DMS53 treated with DMSO at 0.1 percent for 48 hours (cell line): ENCODE measurements at regions not wholly inside any gene's neighbourhood (a gene's known extent, or its start where the extent isn't known, plus 50 kb on each side); places are given as distances from the start of the nearest gene placed in this dataset.

Experiments
- DNase-seq: peaks from one replicate; lab custom pipeline; 2025; ENCODE audit not compliant: unreplicated experiment; lab: John Stamatoyannopoulos, UW

DNA sequence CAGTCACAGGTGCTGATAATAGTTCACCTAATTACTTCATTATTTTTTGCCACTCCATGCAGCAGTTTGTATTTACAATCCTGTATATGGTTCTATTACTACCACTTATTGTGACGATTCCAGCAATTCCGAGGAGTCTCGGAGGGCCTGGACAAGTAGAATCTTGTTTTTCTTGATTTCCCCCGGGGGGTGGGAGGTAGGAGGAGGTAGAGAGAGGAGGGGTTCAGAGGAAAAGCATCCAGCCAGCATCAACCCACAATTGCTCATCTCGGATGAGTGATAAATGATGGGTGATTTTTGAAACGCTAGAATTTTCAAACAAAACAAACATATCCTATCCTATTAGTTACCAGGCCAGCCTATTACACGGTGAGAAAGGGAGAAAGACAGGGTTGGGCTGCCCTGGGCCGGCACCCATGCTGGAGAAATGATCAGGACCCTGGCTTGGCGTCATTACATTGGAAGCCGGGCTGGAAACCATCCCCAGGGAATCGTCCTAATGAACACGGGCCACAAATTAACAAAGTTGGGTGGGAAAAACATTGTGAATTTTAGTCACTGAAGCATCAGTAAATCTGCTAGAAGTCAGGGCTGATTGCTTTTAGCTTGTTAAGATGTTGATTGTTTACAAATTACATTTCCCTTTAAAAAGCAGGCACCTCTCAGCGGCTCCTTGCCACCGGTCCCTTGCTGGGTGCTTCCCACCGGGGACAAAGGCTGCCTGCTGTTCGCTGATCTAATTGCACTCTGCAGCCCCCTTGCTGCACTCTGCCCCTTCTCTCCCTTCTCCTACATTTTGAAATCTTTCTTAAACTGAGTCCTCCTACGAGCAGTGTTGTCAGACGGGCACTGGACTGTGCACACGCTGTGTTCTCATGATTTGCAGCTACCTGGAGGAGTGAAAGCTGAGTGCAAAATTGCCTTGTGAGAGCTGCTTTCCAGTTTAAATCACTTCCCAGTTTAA is 95.5 kb downstream of the FAM204A start:
- no peak for DNase-seq

DNA sequence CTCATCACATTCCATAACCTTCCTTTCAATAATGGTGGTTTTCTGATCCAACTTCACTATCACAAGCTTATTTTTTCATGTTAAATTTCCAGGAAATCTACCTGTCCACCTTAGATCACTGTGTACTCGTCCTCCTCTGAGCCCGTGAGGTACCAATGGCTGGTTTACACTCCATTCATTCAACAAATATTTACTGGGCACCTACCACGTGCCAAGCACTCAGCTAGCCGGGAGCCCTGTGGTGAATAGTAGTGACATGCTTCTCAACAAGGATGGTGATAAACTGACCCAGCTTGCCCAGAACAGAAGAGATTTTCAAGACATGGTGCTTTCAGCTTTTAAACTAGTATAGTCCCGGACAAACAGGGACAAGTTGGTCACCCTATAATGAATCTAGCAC is 98.2 kb downstream of the FAM204A start:
- no peak for DNase-seq

DNA sequence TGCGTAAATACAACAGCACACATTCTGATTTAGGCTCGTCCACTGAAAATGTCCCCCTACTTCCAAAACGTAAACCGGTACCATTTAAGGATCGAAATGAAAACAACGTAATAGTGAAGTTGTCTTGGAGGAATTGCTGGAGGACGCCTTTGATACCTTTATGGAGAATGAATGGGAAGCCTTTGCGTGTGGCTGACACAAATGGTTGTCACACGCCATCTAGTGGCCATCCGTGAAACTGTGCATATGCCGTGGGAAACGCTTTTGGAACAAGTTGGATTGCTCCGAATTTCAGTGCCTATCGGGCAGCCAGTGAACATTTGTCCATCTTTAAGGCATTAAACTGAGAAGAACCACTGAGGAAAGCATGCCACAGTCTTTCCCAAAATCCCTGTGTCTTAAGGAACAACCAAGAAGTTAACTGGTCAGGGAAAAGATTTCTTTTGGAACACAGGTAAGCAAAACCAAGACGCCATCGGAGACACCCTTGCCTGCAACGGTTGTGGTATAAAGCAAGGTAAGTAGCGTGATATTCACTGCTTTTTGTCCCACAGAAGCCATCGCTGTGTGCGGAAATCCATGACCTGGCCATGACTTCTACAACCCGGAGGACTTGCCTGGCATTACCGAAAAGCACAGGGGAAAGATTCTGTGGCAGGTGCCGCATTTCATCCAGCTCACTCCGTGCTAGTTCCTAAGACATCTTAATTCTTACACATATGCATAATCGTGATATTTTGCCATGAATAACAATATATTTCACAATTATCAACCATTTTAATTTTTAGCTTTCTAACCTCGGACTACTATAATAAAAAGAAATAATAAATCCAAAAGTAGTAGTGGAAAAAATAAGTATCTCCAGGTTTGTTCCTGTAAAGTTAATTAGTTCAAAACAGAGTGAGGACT is 100.6 kb downstream of the FAM204A start:
- DNase-seq: peak; percentile 75

DNA sequence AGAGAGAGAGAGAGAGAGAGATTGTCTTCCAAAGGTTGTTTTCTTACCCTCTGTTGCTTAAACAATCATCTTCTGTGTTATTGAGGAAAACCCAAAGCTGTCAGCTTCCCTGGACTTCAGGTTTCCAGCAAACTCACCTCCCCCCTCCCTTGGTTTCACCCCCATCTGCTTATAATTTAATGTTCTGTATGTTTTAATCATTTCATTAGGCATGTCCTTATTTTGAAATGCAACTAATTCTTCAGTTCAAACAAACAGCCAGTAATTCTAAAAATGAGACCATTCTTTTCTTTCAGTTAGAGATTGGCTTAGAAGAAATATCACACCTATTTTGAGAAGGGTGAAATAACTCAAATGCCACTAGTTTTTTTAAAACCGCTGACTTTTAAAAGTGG is 102.9 kb downstream of the FAM204A start:
- no peak for DNase-seq

DNA sequence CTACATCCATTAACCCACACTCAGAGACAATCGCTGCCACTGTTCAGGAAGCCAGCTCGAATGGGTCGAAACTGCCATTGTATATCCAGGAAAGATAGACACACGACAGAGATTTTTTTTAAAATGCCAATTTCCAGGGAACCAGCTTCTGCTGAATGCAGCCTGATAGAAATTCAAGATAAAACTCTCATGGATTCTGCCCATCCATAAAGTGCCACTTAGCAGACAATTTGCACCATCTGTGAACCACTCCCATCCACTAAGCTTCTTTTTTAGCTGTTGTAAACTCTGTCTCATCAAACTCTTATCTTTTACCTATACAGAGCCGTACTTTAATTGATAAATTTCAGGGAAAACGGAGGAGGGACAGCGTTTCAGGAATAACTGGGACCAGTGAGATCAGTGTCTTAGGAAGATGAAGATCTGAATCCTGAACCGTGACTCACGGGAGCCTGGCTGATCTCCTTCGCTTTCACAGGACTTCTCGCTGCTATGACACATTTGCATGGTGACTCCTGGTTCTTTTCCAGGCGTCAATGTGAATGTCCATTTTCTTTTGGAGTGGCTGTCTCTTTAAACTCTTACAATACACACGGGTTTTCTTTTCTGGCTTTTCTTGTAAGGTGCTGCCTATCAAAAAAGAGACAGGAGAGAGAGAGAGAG is 103.4 kb downstream of the FAM204A start:
- DNase-seq: no peak

DNA sequence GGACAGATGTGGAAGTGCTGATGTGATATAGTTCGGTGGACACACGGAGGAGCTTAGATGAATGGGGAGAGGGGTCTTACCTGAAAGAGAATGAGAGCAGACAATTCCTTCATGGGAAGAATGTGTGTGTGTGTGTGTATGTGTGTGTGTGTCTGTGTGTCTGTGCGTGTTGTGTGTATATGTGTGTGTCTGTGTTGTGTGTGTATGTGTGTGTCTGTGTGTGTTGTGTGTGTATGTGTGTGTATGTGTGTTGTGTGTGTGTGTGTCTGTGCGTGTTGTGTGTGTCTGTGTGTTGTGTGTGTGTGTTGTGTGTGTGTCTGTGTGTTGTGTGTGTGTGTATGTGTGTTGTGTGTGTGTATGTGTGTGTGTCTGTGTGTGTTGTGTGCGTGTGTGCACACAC is 104.2 kb downstream of the FAM204A start:
- DNase-seq: no peak

DNA sequence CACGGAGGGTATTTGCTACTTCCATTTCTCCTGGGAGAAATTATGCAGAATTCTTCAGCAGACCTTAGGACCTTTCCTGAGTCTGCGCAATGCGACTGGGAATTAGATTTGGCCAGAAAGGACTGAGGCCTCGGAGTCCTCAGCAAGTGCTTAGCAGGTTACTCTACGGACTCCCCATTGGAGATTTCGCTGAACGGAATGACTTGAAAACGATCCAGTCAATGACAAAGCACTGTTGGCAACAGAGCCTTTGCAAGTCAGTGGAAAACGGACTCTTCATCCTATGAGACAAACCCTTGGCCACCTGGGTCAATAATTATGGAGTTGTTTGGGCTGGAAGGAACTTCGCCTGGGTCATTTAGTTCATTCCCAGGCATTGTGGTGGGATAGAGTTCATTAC is 107.4 kb downstream of the FAM204A start:
- no peak for DNase-seq

DNA sequence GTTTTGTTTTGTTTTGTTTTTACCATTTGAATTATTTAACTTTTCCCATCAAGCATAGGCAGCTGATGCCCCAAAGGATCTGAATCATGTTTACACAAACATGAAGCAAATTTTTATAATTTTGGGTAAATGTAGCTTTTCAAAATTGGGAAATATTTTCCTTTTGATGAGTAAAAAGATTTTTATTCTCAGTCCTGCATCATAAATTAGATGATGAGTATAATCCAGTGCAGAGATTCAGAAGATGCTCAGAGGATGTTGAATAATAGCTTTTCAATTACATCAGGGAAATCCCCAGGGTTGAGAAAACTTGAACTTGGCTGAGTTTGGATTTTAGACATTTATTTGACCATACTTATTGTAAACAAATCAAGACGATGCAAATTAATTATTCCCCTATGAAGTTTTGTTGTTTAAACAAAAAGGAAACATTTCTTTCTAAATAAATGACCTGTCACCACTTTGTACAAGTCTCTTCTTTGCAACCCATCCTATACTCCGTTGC is 121.7 kb downstream of the FAM204A start:
- DNase-seq: no peak

DNA sequence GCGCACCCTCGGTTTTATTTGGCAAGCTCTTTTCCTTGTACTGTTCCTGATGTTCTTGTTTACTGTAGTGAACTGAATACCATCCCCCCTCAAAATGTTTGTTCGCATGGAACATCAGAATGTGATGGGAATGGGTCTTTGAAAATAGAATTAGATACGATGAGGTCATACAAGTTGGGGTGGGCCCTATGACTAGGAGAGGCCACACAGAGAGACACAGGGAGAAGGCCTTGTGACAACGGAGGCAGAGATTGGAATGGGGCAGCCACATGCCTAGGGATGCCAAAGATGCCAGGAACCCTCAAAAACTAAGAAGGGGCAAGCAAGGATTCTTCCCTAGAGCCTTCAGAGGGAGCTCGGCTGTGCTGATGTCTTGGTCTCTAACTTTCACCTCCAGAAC is 123.6 kb downstream of the FAM204A start:
- no peak for DNase-seq

DNA sequence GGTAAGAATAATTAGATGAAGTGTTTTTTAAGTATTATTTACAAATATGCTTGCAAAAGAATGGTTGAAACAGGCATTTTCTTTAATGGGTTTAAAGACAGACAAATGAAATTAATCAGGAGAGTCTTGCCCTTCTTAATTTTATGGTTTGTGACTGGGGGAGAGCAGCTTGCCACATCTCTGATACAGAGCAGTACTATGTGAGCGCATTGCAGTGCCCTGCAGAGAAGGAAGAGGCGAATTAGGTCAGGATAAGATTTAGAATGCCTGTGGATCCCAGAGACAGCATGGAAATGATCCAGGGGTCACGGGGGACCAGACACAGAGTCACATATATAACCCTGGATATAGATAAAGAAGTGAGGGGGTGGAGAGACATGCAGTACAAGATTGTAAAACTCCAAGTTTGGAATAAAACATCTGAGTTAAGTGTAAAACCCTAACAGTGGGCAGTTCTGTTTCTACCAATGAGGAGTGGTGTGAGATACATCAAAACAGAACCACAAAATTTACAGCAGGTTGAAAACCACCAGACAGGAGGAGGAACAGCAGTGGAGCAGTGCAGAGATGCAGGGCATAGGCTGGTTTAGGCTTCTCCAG is 125.5 kb downstream of the FAM204A start:
- no peak for DNase-seq

DNA sequence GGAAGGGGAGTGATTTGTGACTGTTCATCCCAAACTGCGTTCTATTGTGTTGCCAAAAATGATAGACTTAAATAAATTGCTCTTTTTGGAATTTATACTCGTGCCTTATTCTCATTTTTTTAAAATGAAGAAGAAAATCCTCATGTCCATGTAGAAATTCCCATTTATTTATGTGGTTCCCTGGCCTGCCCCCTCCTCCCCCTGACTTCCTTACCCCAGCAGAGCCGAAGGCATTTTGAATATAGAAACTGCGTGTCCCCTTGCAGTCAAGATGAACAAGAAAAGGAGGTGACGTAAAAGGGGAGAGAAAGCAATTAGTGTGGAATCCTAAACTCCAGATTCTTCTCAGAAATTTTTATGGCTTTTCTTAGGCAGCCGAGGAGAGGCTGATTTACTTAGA is 126.1 kb downstream of the FAM204A start:
- no peak for DNase-seq

DNA sequence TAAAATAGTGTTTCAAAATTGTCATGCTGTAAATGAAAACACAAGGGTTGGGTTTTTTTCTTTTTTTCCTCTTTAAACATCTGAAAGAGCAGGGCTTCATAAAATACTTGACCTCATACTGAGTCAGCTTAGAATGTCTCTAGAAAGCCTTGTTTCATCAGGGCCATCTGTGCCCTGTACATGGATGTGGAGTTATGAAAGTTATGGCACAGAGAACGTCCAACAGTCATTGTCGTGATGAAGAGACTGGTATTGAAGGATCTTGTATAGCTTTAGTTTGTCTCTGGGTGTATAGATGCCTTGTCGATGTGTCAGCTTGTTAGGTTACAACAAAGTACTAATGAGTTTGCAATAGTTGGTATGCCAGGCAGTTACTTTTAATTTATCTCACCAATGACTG is 127.3 kb downstream of the FAM204A start:
- no peak for DNase-seq

DNA sequence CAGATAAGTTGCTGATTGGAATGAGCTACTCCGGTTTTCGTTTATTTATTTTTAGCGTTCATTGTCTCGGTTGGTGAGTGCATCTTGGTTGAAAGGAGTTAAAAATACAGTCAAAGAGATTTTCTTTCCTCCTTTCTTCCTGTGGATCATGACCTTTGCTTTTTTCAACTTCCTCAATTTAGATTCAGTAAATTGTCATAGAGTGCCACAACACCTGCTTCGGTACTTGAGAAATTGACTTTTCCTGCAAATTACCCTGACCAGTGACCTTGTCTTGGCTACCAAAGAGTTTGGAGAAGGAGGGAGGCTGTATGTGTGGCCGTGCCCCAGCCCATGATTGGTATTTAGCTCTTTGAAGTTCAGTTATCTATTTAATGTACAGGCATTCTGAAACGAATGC is 128.7 kb downstream of the FAM204A start:
- no peak for DNase-seq

DNA sequence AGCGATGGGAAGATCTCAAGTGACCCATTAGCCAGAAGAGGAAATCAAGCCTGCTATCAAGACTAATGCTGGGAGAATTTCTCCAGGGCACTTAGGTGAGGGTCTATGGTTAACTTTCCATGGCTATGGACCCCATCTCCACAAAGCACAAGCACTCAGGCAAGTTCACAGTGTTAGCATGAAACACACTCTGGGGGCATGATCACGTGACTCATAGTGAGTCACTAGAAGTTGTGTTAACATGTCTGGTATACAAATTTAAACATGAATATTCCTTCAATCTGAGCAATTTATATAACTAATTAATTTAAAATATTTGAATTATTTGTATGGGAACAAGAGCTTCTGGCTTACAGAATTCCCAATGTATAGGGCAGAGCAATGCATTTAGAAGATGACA is 131.8 kb downstream of the FAM204A start:
- DNase-seq: no peak

DNA sequence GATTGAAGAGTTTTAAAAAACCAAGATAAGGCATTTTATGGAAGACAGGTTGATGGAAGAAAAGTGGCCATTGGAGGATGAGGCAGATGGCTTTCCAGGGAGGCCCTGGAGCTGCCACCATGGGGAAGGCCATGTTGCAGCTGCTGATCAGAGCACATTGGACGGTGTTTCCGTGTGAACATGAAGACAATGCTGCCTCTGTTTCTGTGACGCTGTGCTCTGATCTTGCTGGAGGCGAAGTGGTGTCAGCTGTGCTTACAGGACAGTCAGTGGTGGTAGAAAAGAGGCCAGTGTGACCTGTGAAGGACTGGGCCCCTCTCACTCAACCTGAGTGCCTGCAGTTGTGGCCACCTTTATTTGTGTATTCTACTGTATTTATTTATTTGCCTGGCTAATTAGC is 132.9 kb downstream of the FAM204A start:
- DNase-seq: no peak

DNA sequence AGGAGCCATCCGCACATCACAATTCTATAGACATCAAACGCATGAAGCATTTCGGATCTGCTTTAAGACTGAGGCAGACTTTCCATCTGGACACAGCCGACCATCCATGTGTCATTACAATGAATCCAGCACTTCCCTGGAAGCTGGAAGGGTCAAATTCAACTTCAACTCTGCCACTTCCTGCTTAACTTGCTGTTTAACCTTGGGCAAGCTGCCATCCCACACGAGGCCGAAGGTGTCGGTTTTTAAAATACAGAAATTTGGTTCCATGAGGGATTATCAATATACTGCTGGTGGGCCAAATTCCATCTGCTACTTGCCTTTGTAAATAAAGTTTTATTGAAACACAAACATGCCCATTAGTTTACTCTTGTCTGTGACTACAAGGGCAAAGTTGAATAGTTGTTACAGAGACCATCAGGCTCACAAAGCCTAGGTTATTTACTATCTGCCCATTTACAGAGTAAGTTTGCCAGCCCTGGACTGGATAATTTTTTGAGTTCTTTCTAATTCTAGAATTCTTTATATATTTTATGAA is 134.6 kb downstream of the FAM204A start:
- no peak for DNase-seq

DNA sequence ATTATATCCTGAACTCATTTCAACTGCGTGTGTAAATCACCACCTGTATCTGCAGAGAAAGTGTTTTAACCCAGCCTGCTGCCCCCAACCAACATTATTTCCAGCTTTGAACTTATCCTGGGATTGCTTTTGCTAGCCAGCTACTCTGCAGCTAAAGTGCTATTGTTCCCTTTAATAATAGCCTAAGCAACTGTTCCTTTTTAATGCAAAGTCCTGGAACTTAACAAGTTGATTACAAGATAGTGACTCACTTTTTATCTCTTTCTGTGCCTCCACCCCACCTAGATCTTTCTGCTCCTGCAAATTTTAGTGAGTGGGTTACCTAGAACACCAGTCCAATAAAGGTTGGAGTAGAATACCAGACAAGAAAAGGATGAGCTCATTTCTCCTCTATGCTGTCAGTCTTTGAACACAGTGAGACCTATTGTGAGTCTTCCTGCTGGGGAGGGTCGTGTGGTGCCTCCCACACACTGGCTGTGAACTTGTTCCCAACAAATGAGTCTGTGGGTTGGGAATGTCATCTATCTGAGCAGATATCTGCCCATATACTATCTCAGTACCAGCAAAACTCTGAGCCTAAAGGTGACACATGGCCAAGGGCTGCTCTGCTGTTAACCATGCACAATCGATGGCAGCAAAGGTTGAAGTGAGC is 137.7 kb downstream of the FAM204A start:
- DNase-seq: no peak

DNA sequence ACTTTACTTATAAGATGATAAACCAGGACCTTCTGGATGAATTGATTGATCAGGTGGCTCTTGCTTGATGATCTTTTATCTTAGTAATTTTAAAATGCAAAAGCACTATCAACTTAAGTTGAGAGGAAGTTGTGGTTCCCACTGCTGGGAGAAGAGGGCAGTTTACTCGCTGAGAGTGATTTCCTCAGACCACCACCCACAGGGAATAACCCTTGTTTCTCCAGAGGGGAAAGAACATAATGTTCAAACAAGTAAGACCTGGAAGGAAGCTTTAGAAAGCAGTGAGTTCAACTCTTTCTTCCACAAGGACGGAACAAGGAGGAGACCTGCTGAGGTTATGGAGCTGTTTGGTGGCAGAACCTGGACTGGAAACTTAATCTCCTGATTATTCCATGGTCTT is 138.7 kb downstream of the FAM204A start:
- DNase-seq: no peak

DNA sequence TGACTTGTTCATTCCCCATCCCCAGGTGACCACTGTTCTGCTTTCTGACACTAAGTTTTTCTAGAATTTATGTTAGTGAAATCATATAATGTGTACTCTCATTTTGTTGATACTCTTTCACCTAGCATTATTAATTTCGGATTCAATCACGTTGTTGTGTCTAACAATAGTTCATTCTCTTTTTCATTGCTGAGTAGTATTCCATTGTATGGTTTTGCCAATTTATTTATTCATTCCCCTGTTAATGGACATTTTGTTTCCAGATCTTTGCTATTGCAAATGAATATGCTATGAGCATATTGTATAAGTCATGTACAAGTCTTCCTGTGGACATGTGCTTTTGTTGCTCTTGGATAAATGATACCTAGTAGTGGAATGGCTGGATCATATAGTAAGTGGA is 146.4 kb downstream of the FAM204A start:
- DNase-seq: no peak

DNA sequence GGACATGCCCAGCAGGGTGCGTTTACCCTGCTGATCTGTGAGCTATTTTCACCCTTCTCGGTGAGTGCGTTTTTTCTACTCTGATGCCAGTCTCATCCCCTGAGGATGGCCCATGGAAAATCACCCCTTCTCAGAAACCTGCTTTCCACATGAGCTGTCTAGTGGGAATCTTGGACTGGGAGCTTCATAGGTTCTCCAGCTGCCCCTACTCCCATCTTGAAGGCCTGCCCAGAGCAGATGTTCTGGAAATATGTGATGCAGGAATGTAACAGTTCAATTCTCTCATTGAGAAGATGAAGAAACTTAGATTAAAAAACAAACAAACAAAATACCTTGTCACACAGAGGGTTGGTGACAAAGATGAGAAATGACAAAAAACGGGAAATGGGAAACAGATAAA is 146.9 kb upstream of the RAB11FIP2 start:
- DNase-seq: no peak
